Neural progenitor cell (in vitro differentiated cells): ENCODE measurements at regions not wholly inside any gene's neighbourhood (a gene's known extent, or its start where the extent isn't known, plus 50 kb on each side); places are given as distances from the start of the nearest gene placed in this dataset.

ENCODE experiments used
- DNase-seq: peaks from one replicate; pipeline ENCODE4 v3.0.0-alpha.2; 2016; ENCODE audit warnings: low spot score
- H2AFZ ChIP-seq: fragments of 200-600 bp; sonication (generic); replicated peaks from 2 replicates; pipeline ENCODE4 v1.6.1; 2016; ENCODE audit warnings: antibody characterized with exemption
- H3F3A ChIP-seq: fragments of 200-600 bp; sonication (generic); 2 replicates; pipeline ENCODE4 v1.6.1; 2016; ENCODE audit warnings: antibody characterized with exemption, low read depth
- H3K27ac ChIP-seq: fragments of 200-600 bp; sonication (generic); 2 replicates; pipeline ENCODE4 v1.5.1; 2016; ENCODE audit warnings: mild to moderate bottlenecking
- H3K27me3 ChIP-seq: fragments of 200-600 bp; sonication (generic); 2 replicates; pipeline ENCODE4 v1.6.1; 2016; ENCODE audit warnings: mild to moderate bottlenecking, moderate library complexity
- H3K36me3 ChIP-seq: fragments of 200-600 bp; sonication (generic); 2 replicates; pipeline ENCODE4 v1.5.1; 2016
- H3K4me1 ChIP-seq: fragments of 200-600 bp; sonication (generic); 2 replicates; pipeline ENCODE4 v1.6.1; 2016; ENCODE audit warnings: mixed run types
- H3K4me2 ChIP-seq: fragments of 200-600 bp; sonication (generic); 2 replicates; pipeline ENCODE4 v1.6.1; 2016
- H3K4me3 ChIP-seq: fragments of 200-600 bp; sonication (generic); 2 replicates; pipeline ENCODE4 v1.5.1; 2016
- H3K79me2 ChIP-seq: fragments of 200-600 bp; sonication (generic); 2 replicates; pipeline ENCODE4 v1.6.1; 2016; ENCODE audit warnings: low read depth
- H3K9ac ChIP-seq: fragments of 200-600 bp; sonication (generic); 2 replicates; pipeline ENCODE4 v1.6.1; 2016
- H3K9me3 ChIP-seq: fragments of 200-600 bp; sonication (generic); 2 replicates; pipeline ENCODE4 v1.5.1; 2016; ENCODE audit warnings: low read depth
- H4K20me1 ChIP-seq: fragments of 200-600 bp; sonication (generic); 2 replicates; pipeline ENCODE4 v1.6.1; 2016; ENCODE audit warnings: low read depth
- H3K27ac Mint-ChIP-seq: 3 replicates; pipeline ENCODE4 v1.8.0; 2021; ENCODE audit warnings: mixed read lengths
- H3K27me3 Mint-ChIP-seq: 2 replicates; pipeline ENCODE4 v1.8.0; 2022; ENCODE audit warnings: low read depth, mild to moderate bottlenecking, inconsistent platforms, moderate library complexity, mixed read lengths; ENCODE audit not compliant: insufficient read depth
- H3K36me3 Mint-ChIP-seq: 3 replicates; pipeline ENCODE4 v1.8.0; 2021; ENCODE audit warnings: mixed read lengths
- H3K4me1 Mint-ChIP-seq: 3 replicates; pipeline ENCODE4 v1.8.0; 2021; ENCODE audit warnings: mixed read lengths
- H3K4me3 Mint-ChIP-seq: 3 replicates; pipeline ENCODE4 v1.8.0; 2021; ENCODE audit warnings: mild to moderate bottlenecking, moderate library complexity, mixed read lengths
- H3K9me3 Mint-ChIP-seq: 3 replicates; pipeline ENCODE4 v1.8.0; 2020; ENCODE audit warnings: mixed read lengths
- CTCF ChIP-seq: fragments of 200-600 bp; sonication (generic); IDR thresholded peaks from 2 replicates; pipeline ENCODE4 v1.5.1; 2017; ENCODE audit warnings: antibody characterized with exemption, mild to moderate bottlenecking
- EZH2 ChIP-seq: fragments of 200-600 bp; sonication (generic); IDR thresholded peaks from 2 replicates; pipeline ENCODE4 v1.6.1; 2017; ENCODE audit warnings: antibody characterized with exemption, mild to moderate bottlenecking, moderate library complexity
- EZH2phosphoT487 ChIP-seq: fragments of 200-600 bp; sonication (generic); IDR thresholded peaks from 2 replicates; pipeline ENCODE4 v1.6.1; 2017; ENCODE audit warnings: antibody characterized with exemption

DNA sequence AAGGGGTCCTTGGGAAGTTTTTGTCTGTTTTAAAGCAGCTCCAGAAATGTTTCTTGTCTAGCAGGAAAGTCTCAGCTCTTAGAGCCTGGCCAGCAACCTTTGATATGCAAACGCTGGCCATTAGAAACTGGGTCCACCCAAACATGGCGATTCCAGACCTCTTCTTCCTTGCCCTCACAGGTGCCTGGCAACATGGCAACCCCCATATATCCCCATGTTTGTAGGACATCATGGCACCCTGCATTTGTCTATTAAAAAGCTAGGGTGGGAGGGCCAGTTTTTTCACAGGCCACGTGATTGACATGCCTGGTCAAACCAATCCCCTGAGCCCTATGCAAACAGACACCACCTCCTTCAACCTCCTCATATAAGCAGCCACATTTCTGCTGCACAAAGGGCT, 848.7 kb upstream of the FOXG1 start:
- Histone ChIP-seq H3K9me3 (no peaks in the 10 kb centered on the region), H3K27me3 (no peaks in the 10 kb centered on the region), H3K4me2 (no peak overlapping the region), H3K4me1 (no peaks in the 10 kb centered on the region), H3F3A (no peaks in the 10 kb centered on the region), H3K4me3 (no peak overlapping the region), H2AFZ (no peak overlapping the region), H3K9ac (no peak overlapping the region), H4K20me1 (no peaks in the 10 kb centered on the region), H3K27ac (no peak overlapping the region), H3K79me2 (no peaks in the 10 kb centered on the region), H3K36me3 (no peaks in the 10 kb centered on the region)
- H3K4me1 Mint-ChIP-seq, result peaks cover 4% of the 10 kb centered on the region
- H3K9me3 Mint-ChIP-seq, result peaks cover 15% of the 10 kb centered on the region
- no peak overlapping the region for H3K4me3 Mint-ChIP-seq
- H3K27ac Mint-ChIP-seq, result no peak overlapping the region
- DNase-seq, result no peak
- TF ChIP-seq CTCF (no peak), EZH2phosphoT487 (no peak), EZH2 (no peak)
- peaks cover 3% of the 10 kb centered on the region for H3K27me3 Mint-ChIP-seq
- no peaks in the 10 kb centered on the region for H3K36me3 Mint-ChIP-seq

- no peak for TF ChIP-seq EZH2
- no peak for TF ChIP-seq EZH2phosphoT487
- no peak for TF ChIP-seq CTCF
Observed at GRCh38 chr14:27927519-27927918, 839.1 kb upstream of the FOXG1 start.

GRCh38 chr14:27929797-27930347, 836.7 kb upstream of the FOXG1 start:
- Histone ChIP-seq H3K4me1 (peaks cover 13% of the 10 kb centered on the region), H3K4me3 (no peak overlapping the region), H3K36me3 (no peaks in the 10 kb centered on the region), H4K20me1 (no peaks in the 10 kb centered on the region), H3K4me2 (no peak overlapping the region), H3K27me3 (no peaks in the 10 kb centered on the region), H3K9ac (no peak overlapping the region), H2AFZ (no peak overlapping the region), H3F3A (no peaks in the 10 kb centered on the region), H3K27ac (no peak overlapping the region), H3K79me2 (no peaks in the 10 kb centered on the region), H3K9me3 (no peaks in the 10 kb centered on the region)
- Mint-ChIP-seq H3K9me3 (no peaks in the 10 kb centered on the region), H3K27me3 (no peaks in the 10 kb centered on the region), H3K27ac (peak overlapping the region; percentile 27), H3K4me3 (no peak overlapping the region), H3K36me3 (no peaks in the 10 kb centered on the region), H3K4me1 (peaks cover 19% of the 10 kb centered on the region)
- TF ChIP-seq EZH2phosphoT487, result no peak
- TF ChIP-seq EZH2, result no peak
- TF ChIP-seq CTCF, result no peak
- no peak for DNase-seq

More at GRCh38 chr14:27927519-27927918, 839.1 kb upstream of the FOXG1 start:
- no peak overlapping the region for H2AFZ ChIP-seq
- H3K27me3 Mint-ChIP-seq, result no peaks in the 10 kb centered on the region
- H3K4me3 Mint-ChIP-seq, result no peak overlapping the region
- H3K9me3 ChIP-seq, result no peaks in the 10 kb centered on the region
- no peak overlapping the region for H3K4me3 ChIP-seq
- H3K27ac ChIP-seq, result no peak overlapping the region
- H3F3A ChIP-seq, result no peaks in the 10 kb centered on the region
- H3K4me1 Mint-ChIP-seq, result peaks cover 19% of the 10 kb centered on the region
- H3K4me1 ChIP-seq, result peaks cover 13% of the 10 kb centered on the region
- no peaks in the 10 kb centered on the region for H4K20me1 ChIP-seq
- no peak for DNase-seq
- H3K9me3 Mint-ChIP-seq, result peaks cover 6% of the 10 kb centered on the region
- H3K9ac ChIP-seq, result no peak overlapping the region
- peak overlapping the region; percentile 69 for H3K27ac Mint-ChIP-seq
- no peaks in the 10 kb centered on the region for H3K79me2 ChIP-seq
- H3K36me3 ChIP-seq, result no peaks in the 10 kb centered on the region
- H3K36me3 Mint-ChIP-seq, result no peaks in the 10 kb centered on the region
- no peaks in the 10 kb centered on the region for H3K27me3 ChIP-seq
- H3K4me2 ChIP-seq, result no peak overlapping the region
